MG63 (cell line): ENCODE measurements at regions not wholly inside any gene's neighbourhood (a gene's known extent, or its start where the extent isn't known, plus 50 kb on each side); places are given as distances from the start of the nearest gene placed in this dataset.
A peak's percentile ranks its signal among the peaks of the same experiment; 100 is the strongest.
"Not testable (repeated sequence)": the region's sequence is repeated elsewhere in the genome, so short reads cannot be mapped to it uniquely, and the experiment has no call there.

Experiments
- DNase-seq: peaks from one replicate; pipeline ENCODE4 v3.0.0-alpha.2; 2020
- H3K27me3 ChIP-seq: fragments of 250-450 bp; sonication (Bioruptor Pico); 2 replicates; pipeline ENCODE4 v1.5.1; 2020; ENCODE audit warnings: mild to moderate bottlenecking, moderate library complexity
- H3K36me3 ChIP-seq: fragments of 250-450 bp; sonication (Bioruptor Pico); 2 replicates; pipeline ENCODE4 v1.5.1; 2020; ENCODE audit warnings: mild to moderate bottlenecking, moderate library complexity
- H3K4me3 ChIP-seq: fragments of 250-450 bp; sonication (Bioruptor Pico); 2 replicates; pipeline ENCODE4 v1.5.1; 2020; ENCODE audit warnings: mild to moderate bottlenecking, moderate library complexity
- H3K9me3 ChIP-seq: fragments of 250-450 bp; sonication (Bioruptor Pico); 2 replicates; pipeline ENCODE4 v1.5.1; 2020; ENCODE audit warnings: mild to moderate bottlenecking, moderate library complexity

DNA sequence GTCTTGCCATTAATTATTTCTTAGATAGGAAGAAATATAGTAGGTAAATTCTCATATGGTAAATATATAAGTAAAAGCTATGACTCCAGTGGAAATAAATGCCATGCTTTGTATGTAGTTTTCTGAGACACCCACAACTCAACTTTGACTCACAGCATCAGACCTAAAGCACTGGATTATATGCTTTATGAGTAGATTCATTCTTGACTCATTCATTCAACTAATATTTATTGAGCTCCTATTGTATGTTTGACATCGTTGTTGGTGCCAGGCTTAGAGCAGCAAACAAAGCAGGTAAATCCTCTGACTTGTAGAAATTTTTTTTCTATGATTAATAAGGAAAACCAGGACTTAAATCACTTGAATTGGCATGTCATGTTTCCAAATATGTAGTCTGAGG is 211.4 kb downstream of the PTPRC start:
- no peak overlapping the region for H3K4me3 ChIP-seq
- H3K27me3 ChIP-seq: no peaks in the 10 kb centered on the region
- H3K9me3 ChIP-seq: no peaks in the 10 kb centered on the region
- peak; percentile 23 for DNase-seq
- peaks cover 14% of the 10 kb centered on the region for H3K36me3 ChIP-seq

- not testable (repeated sequence) for H3K4me3 ChIP-seq, H3K27me3 ChIP-seq, DNase-seq, H3K9me3 ChIP-seq
- H3K36me3 ChIP-seq: peaks cover 14% of the 10 kb centered on the region
These were observed 212.1 kb downstream of the PTPRC start for GRCh38 chr1:198850966-198851365.

DNA sequence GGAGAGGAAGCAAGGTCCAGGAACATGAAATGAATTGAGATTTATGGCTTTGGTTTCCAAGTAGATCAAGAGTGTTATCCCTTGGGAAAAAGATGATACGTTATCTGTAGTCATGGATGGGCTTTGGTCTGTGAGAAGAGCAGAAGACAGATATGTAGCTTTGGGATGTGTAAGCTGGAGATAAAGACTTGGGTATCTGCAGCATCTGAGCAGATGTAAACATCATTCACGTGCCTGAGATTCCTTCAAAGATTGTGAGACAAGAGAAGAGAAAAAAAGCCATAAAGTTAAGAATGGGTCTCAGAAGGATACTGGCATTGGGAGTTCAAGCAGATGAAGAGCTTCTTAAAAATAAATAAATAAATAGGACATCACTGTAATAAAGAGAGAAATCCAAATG is 217.8 kb downstream of the PTPRC start:
- Histone ChIP-seq H3K36me3 (peaks cover 3% of the 10 kb centered on the region), H3K4me3 (no peak overlapping the region), H3K27me3 (no peaks in the 10 kb centered on the region), H3K9me3 (no peaks in the 10 kb centered on the region)
- DNase-seq: no peak

DNA sequence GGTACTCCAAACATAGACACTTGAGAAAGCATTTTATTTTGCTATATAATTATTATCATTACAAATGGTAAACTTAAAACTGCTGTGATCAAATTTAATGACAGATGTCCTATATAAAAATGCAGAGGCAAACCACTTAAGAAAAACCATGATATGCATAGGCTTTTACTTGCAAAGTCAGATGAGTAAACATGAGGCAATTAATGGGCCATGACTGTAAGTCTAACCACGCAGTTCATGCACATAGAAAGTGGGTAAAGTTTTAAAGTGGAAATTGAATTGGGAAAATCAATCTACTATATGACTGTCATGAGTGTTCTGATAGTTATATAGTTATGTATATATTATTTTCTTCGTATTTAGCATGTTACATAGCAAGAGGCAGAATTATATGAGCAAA is 219.2 kb downstream of the PTPRC start:
- Histone ChIP-seq H3K4me3 (no peak overlapping the region), H3K9me3 (no peaks in the 10 kb centered on the region), H3K36me3 (peaks cover 3% of the 10 kb centered on the region), H3K27me3 (no peaks in the 10 kb centered on the region)
- no peak for DNase-seq

GRCh38 chr1:198860371-198860770 is 221.5 kb downstream of the PTPRC start:
- Histone ChIP-seq H3K4me3 (no peak overlapping the region), H3K9me3 (no peaks in the 10 kb centered on the region), H3K36me3 (peaks cover 3% of the 10 kb centered on the region; the same call in 1 of the 2 replicates), H3K27me3 (no peaks in the 10 kb centered on the region)
- no peak for DNase-seq

DNA sequence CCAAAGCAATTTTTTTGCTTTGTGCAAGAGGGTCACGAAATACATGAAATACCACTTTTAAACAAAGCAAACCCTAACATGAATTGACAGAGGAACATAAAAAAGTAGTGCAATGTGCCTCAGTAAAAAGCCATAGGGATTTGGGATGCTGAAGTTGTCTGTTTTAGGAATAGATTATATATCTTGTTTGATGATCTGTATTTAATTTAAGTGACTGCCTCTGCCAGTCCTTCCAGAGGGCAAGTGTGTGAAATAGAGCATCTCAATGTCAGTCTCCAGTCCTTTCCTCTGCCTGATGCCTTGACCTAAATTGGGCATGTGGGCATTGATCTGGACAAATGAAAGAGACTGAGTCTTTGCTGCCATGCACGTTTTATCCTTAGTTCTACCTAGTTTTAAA is 222.8 kb downstream of the PTPRC start:
- H3K4me3 ChIP-seq: no peak overlapping the region
- no peaks in the 10 kb centered on the region; the same call in 1 of the 2 replicates for H3K36me3 ChIP-seq
- DNase-seq: no peak
- no peaks in the 10 kb centered on the region for H3K9me3 ChIP-seq
- H3K27me3 ChIP-seq: no peaks in the 10 kb centered on the region

GRCh38 chr1:198864695-198865094 is 225.9 kb downstream of the PTPRC start:
- H3K27me3 ChIP-seq: no peaks in the 10 kb centered on the region
- no peak overlapping the region for H3K4me3 ChIP-seq
- H3K9me3 ChIP-seq: no peaks in the 10 kb centered on the region
- DNase-seq: no peak
- H3K36me3 ChIP-seq: no peaks in the 10 kb centered on the region; the same call in 1 of the 2 replicates

DNA sequence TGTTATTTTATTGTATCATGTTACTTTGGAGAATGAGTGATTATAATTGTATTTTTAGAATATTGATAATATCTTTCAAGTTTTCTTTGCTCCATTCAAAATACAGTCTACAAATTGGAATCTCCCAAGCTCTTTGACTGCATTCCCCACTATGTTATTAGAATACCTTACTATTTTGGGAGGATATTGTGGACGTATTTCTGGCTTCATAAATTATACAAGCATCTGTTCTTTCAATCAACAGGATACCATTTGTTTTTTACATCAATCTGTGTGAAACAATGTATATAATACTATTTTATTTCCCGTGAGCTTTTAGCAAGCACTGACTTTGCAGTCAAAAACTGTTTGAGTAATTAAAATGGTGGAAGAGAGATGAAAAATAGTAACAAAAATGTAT is 226.5 kb downstream of the PTPRC start:
- no peak for DNase-seq
- Histone ChIP-seq H3K27me3 (no peaks in the 10 kb centered on the region), H3K9me3 (no peaks in the 10 kb centered on the region), H3K4me3 (no peak overlapping the region), H3K36me3 (no peaks in the 10 kb centered on the region; the same call in 1 of the 2 replicates)

- Histone ChIP-seq H3K9me3 (0 out of 2 replicates have a peak, but pooled peaks cover 2% of the 10 kb centered on the region), H3K36me3 (peaks cover 9% of the 10 kb centered on the region), H3K4me3 (no peak overlapping the region), H3K27me3 (no peaks in the 10 kb centered on the region)
- no peak for DNase-seq
These were observed 228.3 kb downstream of the PTPRC start for GRCh38 chr1:198867182-198867581.

DNA sequence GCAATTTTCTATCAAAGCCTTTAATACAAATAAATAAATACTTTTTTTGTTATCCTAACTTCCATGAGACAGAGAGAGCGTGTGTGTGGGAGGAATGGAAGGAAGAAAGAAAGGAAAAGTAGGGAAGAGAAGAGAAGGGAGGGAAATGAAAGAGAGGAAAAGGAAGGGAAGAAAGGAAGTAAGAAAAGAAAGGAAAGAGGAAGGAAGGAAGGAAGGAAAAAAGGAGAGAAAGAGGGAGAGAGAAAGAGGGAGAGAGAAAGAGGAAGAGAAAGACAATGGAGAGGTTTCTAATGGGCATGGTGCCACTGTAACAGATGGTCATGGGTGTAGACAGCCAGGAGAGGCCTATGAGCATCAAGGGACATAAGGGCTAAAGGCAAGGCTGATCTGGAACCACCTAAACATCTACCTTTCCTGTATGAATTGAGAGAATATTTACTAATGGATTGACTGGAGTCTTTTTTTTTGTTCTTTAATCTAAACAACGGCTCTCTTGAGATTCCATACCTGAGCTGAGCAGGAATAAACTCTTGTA is 234.9 kb downstream of the PTPRC start:
- no peak for DNase-seq

GRCh38 chr1:198876371-198876871 is 237.6 kb downstream of the PTPRC start:
- Histone ChIP-seq H3K36me3 (peaks cover 24% of the 10 kb centered on the region), H3K4me3 (no peak overlapping the region), H3K9me3 (0 out of 2 replicates have a peak, but pooled peaks cover under 1% of the 10 kb centered on the region), H3K27me3 (no peaks in the 10 kb centered on the region)
- DNase-seq: no peak

More for the DNA sequence above, 234.9 kb downstream of the PTPRC start:
- no peaks in the 10 kb centered on the region for H3K27me3 ChIP-seq
- no peak overlapping the region for H3K4me3 ChIP-seq
- peaks cover 22% of the 10 kb centered on the region for H3K36me3 ChIP-seq
- H3K9me3 ChIP-seq: 0 out of 2 replicates have a peak, but pooled peaks cover 2% of the 10 kb centered on the region

DNA sequence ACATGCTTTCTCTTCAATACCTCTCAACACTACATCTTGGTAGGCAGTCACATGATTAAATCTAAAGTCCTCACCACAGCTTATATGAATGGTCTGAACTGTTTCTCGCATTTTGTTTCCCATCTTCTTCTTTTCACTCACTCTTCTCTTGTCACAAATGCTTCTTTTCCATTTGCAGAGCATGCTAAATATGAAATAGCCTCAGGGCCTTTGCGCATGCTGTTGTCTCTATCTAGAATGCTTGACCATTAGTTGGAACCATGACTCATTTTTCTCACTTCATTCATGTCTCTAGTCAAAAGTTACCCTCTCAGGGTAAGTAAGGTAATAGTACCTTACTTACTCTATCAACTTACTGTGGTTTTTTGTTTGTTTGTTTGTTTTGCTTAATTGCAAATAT is 239.7 kb downstream of the PTPRC start:
- DNase-seq: no peak
- Histone ChIP-seq H3K36me3 (peaks cover 11% of the 10 kb centered on the region), H3K27me3 (no peaks in the 10 kb centered on the region), H3K9me3 (no peaks in the 10 kb centered on the region), H3K4me3 (no peak overlapping the region)

DNA sequence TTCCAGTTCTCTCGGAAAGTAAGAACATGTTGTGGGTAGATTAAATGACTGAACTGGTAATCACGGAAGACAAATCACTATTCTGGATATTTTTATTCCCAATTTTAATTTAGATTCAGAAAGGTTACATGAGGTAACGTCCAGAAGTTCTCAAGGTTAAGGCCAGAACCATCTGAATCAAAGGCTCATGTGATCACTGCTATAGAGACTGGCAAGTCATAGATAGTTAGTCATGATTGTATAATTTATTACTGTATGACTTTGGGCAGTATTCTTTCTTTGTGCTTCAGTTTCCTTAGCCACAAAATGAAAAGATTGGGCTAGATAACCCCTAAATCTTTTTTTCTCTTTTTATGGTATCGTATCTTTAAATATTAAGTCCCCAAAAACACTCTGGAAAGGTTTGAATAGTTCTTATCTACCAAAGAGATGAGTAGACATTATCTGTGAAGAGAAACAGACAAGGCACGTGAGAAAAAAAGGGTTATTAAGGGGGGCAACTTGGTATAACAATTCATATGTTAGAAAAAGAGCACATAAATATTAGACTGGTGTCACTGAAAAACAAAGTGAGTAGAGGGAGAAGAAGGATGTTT is 241.0 kb downstream of the PTPRC start:
- DNase-seq: no peak
- Histone ChIP-seq H3K36me3 (peaks cover 11% of the 10 kb centered on the region), H3K27me3 (no peaks in the 10 kb centered on the region), H3K4me3 (no peak overlapping the region), H3K9me3 (no peaks in the 10 kb centered on the region)

DNA sequence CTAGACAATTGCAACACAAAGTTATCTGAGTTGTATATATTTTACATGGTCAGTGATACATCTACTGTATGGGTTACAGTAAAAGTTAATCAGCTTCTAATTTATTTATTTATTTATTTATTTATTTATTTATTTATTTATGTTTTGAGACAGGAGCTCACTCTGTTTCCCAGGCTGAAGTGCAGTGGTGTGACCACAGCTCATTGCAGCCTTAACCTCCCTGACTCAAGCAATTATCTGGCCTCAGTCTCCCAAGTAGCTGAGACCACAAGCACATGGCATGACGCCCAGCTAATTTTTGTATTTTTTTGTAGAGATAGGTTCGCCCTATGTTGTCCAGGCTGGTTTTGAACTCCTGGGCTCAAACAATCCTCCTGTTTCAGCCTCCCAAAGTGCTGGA is 241.6 kb downstream of the PTPRC start:
- peak; percentile 25 for DNase-seq
- Histone ChIP-seq H3K27me3 (no peaks in the 10 kb centered on the region), H3K9me3 (no peaks in the 10 kb centered on the region), H3K36me3 (peaks cover 11% of the 10 kb centered on the region), H3K4me3 (no peak overlapping the region)

GRCh38 chr1:198880818-198881597 is 242.2 kb downstream of the PTPRC start:
- H3K4me3 ChIP-seq: no peak overlapping the region
- H3K9me3 ChIP-seq: no peaks in the 10 kb centered on the region
- H3K36me3 ChIP-seq: peaks cover 11% of the 10 kb centered on the region
- no peaks in the 10 kb centered on the region for H3K27me3 ChIP-seq
- peak; percentile 24 for DNase-seq

DNA sequence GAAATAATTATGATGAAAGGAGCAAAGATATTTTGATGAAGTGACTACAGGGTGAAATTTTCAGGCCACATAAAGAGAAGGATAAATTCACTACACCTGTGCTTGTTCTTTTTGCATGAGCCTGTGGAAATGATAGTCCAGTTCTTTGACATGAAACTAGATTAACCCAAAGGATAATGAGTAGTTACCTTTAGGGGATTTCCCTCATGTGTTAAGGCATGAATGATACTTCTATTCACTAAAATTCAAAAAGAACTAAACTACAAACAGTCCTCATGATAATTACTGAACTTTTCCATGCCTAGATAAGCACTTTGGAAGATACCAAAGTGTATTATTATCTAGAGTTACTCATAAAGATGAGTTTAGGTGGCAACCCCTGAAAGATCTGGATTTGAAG is 244.3 kb downstream of the PTPRC start:
- Histone ChIP-seq H3K4me3 (no peak overlapping the region), H3K36me3 (peaks cover 9% of the 10 kb centered on the region), H3K9me3 (no peaks in the 10 kb centered on the region), H3K27me3 (no peaks in the 10 kb centered on the region)
- DNase-seq: no peak

GRCh38 chr1:198887866-198888265 is 249.0 kb downstream of the PTPRC start:
- DNase-seq: no peak
- Histone ChIP-seq H3K36me3 (peaks cover 3% of the 10 kb centered on the region; the same call in 1 of the 2 replicates), H3K27me3 (no peaks in the 10 kb centered on the region), H3K9me3 (no peaks in the 10 kb centered on the region), H3K4me3 (no peak overlapping the region)
